H7 (cell line): ENCODE measurements at regions not wholly inside any gene's neighbourhood (a gene's known extent, or its start where the extent isn't known, plus 50 kb on each side); places are given as distances from the start of the nearest gene placed in this dataset.

ENCODE experiments used
- DNase-seq: peaks from one replicate; pipeline ENCODE4 v3.0.0; 2012
- H3K27me3 ChIP-seq: 2 replicates; pipeline ENCODE4 v1.6.0; 2011; ENCODE audit warnings: mild to moderate bottlenecking, low read length; ENCODE audit not compliant: control insufficient read depth, insufficient read depth
- H3K36me3 ChIP-seq: replicated peaks from 2 replicates; pipeline ENCODE4 v1.5.1; 2011; ENCODE audit warnings: low read length; ENCODE audit not compliant: control insufficient read depth, insufficient read depth
- H3K4me3 ChIP-seq: 2 replicates; pipeline ENCODE4 v1.5.1; 2011; ENCODE audit warnings: low read depth, mild to moderate bottlenecking, control low read depth, low read length, moderate library complexity; ENCODE audit not compliant: insufficient read depth

GRCh38 chr6:8218861-8219260 is 116.5 kb upstream of the EEF1E1 start:
- no peak for DNase-seq
- Histone ChIP-seq H3K4me3 (no peak overlapping the region), H3K36me3 (no peaks in the 10 kb centered on the region), H3K27me3 (no peaks in the 10 kb centered on the region)

GRCh38 chr6:8215631-8216030 is 113.3 kb upstream of the EEF1E1 start:
- Histone ChIP-seq H3K4me3 (no peak overlapping the region), H3K27me3 (no peaks in the 10 kb centered on the region), H3K36me3 (no peaks in the 10 kb centered on the region)
- no peak for DNase-seq

GRCh38 chr6:8213995-8214394 is 111.6 kb upstream of the EEF1E1 start:
- no peaks in the 10 kb centered on the region for H3K27me3 ChIP-seq
- DNase-seq: no peak
- no peaks in the 10 kb centered on the region for H3K36me3 ChIP-seq
- no peak overlapping the region for H3K4me3 ChIP-seq

GRCh38 chr6:8212720-8213434 is 110.5 kb upstream of the EEF1E1 start:
- no peaks in the 10 kb centered on the region for H3K36me3 ChIP-seq
- H3K27me3 ChIP-seq: no peaks in the 10 kb centered on the region
- DNase-seq: no peak
- no peak overlapping the region for H3K4me3 ChIP-seq

GRCh38 chr6:8207869-8208191 is 105.5 kb upstream of the EEF1E1 start:
- no peak for DNase-seq
- H3K36me3 ChIP-seq: no peaks in the 10 kb centered on the region

GRCh38 chr6:8207191-8207868 is 105.0 kb upstream of the EEF1E1 start:
- H3K4me3 ChIP-seq: no peak overlapping the region
- DNase-seq: no peak
- no peaks in the 10 kb centered on the region for H3K36me3 ChIP-seq
- no peaks in the 10 kb centered on the region for H3K27me3 ChIP-seq

More at GRCh38 chr6:8207869-8208191, 105.5 kb upstream of the EEF1E1 start:
- H3K4me3 ChIP-seq: no peak overlapping the region
- H3K27me3 ChIP-seq: no peaks in the 10 kb centered on the region

- no peaks in the 10 kb centered on the region for H3K36me3 ChIP-seq
- no peak overlapping the region for H3K4me3 ChIP-seq
- no peaks in the 10 kb centered on the region for H3K27me3 ChIP-seq
- no peak for DNase-seq
These were observed 101.0 kb upstream of the EEF1E1 start for GRCh38 chr6:8203337-8203736.

- Histone ChIP-seq H3K36me3 (no peaks in the 10 kb centered on the region), H3K4me3 (no peak overlapping the region), H3K27me3 (no peaks in the 10 kb centered on the region)
- no peak for DNase-seq
These were observed 99.3 kb upstream of the EEF1E1 start for GRCh38 chr6:8201679-8202078.

- DNase-seq: no peak
- H3K27me3 ChIP-seq: no peaks in the 10 kb centered on the region
- H3K36me3 ChIP-seq: no peaks in the 10 kb centered on the region
- H3K4me3 ChIP-seq: no peak overlapping the region
These were observed 97.9 kb upstream of the EEF1E1 start for GRCh38 chr6:8200255-8200654.

- Histone ChIP-seq H3K27me3 (no peaks in the 10 kb centered on the region), H3K36me3 (no peaks in the 10 kb centered on the region), H3K4me3 (no peak overlapping the region)
- no peak for DNase-seq
These were observed 93.4 kb upstream of the EEF1E1 start for GRCh38 chr6:8195714-8196102.

GRCh38 chr6:8195040-8195713 is 92.8 kb upstream of the EEF1E1 start:
- Histone ChIP-seq H3K27me3 (no peaks in the 10 kb centered on the region), H3K4me3 (no peak overlapping the region), H3K36me3 (no peaks in the 10 kb centered on the region)
- peak; percentile 33 for DNase-seq

GRCh38 chr6:8194490-8194889 is 92.1 kb upstream of the EEF1E1 start:
- no peak overlapping the region for H3K4me3 ChIP-seq
- H3K27me3 ChIP-seq: no peaks in the 10 kb centered on the region
- no peaks in the 10 kb centered on the region for H3K36me3 ChIP-seq
- DNase-seq: no peak

- H3K36me3 ChIP-seq: no peaks in the 10 kb centered on the region
- H3K27me3 ChIP-seq: no peaks in the 10 kb centered on the region
- H3K4me3 ChIP-seq: no peak overlapping the region
- DNase-seq: no peak
These were observed 91.2 kb upstream of the EEF1E1 start for GRCh38 chr6:8193541-8193940.

- no peaks in the 10 kb centered on the region for H3K36me3 ChIP-seq
- DNase-seq: no peak
- H3K4me3 ChIP-seq: no peak overlapping the region
- no peaks in the 10 kb centered on the region for H3K27me3 ChIP-seq
These were observed 90.2 kb upstream of the EEF1E1 start for GRCh38 chr6:8192597-8192996.

- DNase-seq: peak; percentile 28
- Histone ChIP-seq H3K4me3 (no peak overlapping the region), H3K36me3 (no peaks in the 10 kb centered on the region), H3K27me3 (no peaks in the 10 kb centered on the region)
These were observed 89.7 kb upstream of the EEF1E1 start for GRCh38 chr6:8192067-8192466.
